ENCODE measurements at regions not wholly inside any gene's neighbourhood (a gene's known extent, or its start where the extent isn't known, plus 50 kb on each side); places are given as distances from the start of the nearest gene placed in this dataset.
"Not testable (repeated sequence)": the region's sequence is repeated elsewhere in the genome, so short reads cannot be mapped to it uniquely, and the experiment has no call there.

GRCh38 chrX:134045372-134045771 lies 60.0 kb upstream of the GPC3 start:
- H3K4me3 ChIP-seq (ENCODE audit: low read depth, low read length): not testable (repeated sequence)

- H3K4me3 ChIP-seq (ENCODE audit: low read depth, low read length): not testable (repeated sequence)
Observed at GRCh38 chrX:134067107-134067506, 81.7 kb upstream of the GPC3 start.

- not testable (repeated sequence) for H3K4me3 ChIP-seq (ENCODE audit: low read depth, low read length)
Observed at GRCh38 chrX:134071899-134072298, 86.5 kb upstream of the GPC3 start.

GRCh38 chrX:134073341-134073740 lies 87.9 kb upstream of the GPC3 start:
- no peak overlapping the region for H3K4me3 ChIP-seq (ENCODE audit: low read depth, low read length)
- TF ChIP-seq CTCF (IDR thresholded peaks at IDR 0.05; ENCODE audit: low read depth, low read length): no peak

GRCh38 chrX:134074151-134074550 lies 88.8 kb upstream of the GPC3 start:
- TF ChIP-seq CTCF (IDR thresholded peaks at IDR 0.05; ENCODE audit: low read depth, low read length): no peak
- no peak overlapping the region for H3K4me3 ChIP-seq (ENCODE audit: low read depth, low read length)

GRCh38 chrX:134075894-134076718 lies 90.7 kb upstream of the GPC3 start:
- TF ChIP-seq CTCF (IDR thresholded peaks at IDR 0.05; ENCODE audit: low read depth, low read length): no peak
- no peak overlapping the region for H3K4me3 ChIP-seq (ENCODE audit: low read depth, low read length)

- TF ChIP-seq CTCF (IDR thresholded peaks at IDR 0.05; ENCODE audit: low read depth, low read length): no peak
- H3K4me3 ChIP-seq (ENCODE audit: low read depth, low read length): no peak overlapping the region
Observed at GRCh38 chrX:134095366-134095765, 110.0 kb upstream of the GPC3 start.

GRCh38 chrX:134101636-134102035 lies 116.2 kb upstream of the GPC3 start:
- TF ChIP-seq CTCF (IDR thresholded peaks at IDR 0.05; ENCODE audit: low read depth, low read length): no peak
- no peak overlapping the region for H3K4me3 ChIP-seq (ENCODE audit: low read depth, low read length)

GRCh38 chrX:134115270-134115669 lies 121.7 kb upstream of the CCDC160 start:
- no peak for TF ChIP-seq CTCF (IDR thresholded peaks at IDR 0.05; ENCODE audit: low read depth, low read length)
- H3K4me3 ChIP-seq (ENCODE audit: low read depth, low read length): no peak overlapping the region

All from WI38 (cell line).